NT2/D1 (cell line): ENCODE measurements at regions not wholly inside any gene's neighbourhood (a gene's known extent, or its start where the extent isn't known, plus 50 kb on each side); places are given as distances from the start of the nearest gene placed in this dataset.

Source experiments
- SUZ12 ChIP-seq: IDR thresholded peaks from 2 replicates; pipeline ENCODE4 v1.6.1; 2011; ENCODE audit not compliant: insufficient read length, insufficient read depth; ENCODE audit errors: extremely low read depth
- YY1 ChIP-seq: IDR thresholded peaks from 2 replicates; pipeline ENCODE4 v1.6.1; 2011; ENCODE audit not compliant: insufficient read length, insufficient read depth
- ZNF274 ChIP-seq: IDR thresholded peaks from 2 replicates; pipeline ENCODE4 v1.6.1; 2011; ENCODE audit warnings: mild to moderate bottlenecking, low read depth, low read length

DNA sequence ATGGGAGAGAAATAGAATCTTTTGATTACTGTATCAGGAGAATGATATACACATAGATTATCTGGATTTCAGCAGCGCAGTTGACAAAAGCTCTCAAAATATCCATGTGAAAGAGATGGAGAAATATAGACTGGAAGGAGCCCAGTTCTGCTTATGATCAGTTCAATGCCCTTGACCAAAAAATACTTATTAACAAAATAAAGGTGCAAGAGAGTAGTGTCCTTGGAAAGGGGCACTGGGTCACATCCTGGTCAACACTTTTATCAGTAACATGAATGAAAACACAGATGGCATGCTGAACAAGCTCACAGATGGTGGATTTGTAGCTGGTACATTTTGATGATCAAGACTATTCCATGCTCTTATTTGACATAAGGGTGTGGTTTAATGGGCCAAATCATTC is 63.9 kb upstream of the PLEKHG1 start:
- TF ChIP-seq ZNF274 (no peak), SUZ12 (no peak), YY1 (no peak)
